ENCODE measurements at regions not wholly inside any gene's neighbourhood (a gene's known extent, or its start where the extent isn't known, plus 50 kb on each side); places are given as distances from the start of the nearest gene placed in this dataset.

DNA sequence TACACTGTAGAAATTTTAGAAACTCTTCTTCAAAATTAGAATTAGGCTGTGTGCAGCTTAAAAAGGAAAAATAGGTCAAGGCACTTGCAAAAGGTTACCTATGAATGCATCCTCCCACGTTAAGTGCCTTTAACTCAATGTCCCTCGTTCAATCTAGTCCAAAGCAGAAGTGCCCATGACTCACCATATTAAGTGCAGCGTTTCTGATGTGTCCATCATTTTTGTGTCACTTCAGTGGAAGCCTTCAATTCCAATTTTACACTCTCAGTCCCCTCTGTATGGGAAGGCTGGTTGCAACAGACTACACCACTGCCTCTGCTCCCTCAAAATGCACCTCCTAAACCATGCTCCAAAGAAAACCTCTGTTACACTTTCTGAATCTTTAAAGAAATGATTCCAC lies 53.4 kb downstream of the FOXB1 start:
- no peak for DNase-seq (ENCODE audit: low read depth, low spot score)

DNA sequence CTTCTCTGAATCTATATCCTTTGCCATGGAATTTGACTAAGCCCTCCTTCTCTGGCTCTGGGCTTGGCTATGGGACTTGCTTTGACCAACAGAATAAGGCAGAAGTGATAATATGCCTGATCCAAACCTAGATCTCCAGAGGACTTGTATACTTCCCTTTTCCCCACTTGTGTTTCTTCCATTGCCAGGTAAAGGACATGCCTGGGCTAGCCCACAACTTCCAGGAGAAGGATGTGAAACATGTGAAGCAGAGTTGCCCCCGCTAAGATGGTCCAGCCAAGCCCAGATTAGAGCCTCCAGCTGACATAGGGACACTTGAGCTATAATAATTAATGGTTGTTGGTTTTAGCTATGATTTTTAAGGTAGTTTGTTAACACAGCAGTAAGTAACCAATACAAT lies 55.1 kb downstream of the FOXB1 start:
- no peak for DNase-seq (ENCODE audit: low read depth, low spot score)

DNA sequence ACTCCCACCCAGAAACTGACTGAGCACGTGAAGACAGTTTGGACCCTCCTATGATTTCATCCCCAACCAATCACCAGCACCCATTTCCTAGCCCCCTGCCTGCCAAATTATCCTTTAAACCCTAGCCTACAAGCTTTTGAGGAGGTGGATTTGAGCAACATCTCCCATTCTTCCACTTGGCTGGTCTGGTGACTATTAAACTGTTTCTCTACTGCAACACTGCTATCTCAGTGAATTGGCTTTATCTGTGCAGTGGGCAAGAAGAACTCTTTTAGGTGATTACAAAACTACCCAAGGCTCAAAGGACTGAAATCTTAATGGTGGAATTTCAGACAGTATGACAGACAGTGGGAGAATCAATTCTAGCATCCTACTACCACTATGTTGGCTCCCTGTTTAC lies 57.6 kb downstream of the FOXB1 start:
- no peak for DNase-seq (ENCODE audit: low read depth, low spot score)

DNA sequence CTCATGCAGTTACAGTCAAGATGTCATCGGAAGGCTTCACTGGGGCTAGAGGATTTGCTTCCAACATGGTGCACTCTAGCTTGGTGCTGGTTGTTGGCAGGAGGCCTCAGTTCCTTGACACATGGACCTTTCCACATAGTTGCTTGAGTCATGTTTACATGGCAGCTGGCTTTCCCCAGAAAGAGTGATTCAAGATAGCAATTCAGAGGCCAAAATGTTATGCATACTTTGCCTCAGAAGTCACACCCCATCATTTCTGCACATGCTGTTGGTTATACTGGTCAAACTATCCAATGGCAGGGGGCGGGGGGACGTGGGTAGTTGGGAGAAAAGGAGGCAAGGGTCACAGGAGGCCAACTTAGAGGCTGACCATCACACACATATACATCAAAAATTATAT lies 58.7 kb downstream of the FOXB1 start:
- DNase-seq (ENCODE audit: low read depth, low spot score) = no peak

DNA sequence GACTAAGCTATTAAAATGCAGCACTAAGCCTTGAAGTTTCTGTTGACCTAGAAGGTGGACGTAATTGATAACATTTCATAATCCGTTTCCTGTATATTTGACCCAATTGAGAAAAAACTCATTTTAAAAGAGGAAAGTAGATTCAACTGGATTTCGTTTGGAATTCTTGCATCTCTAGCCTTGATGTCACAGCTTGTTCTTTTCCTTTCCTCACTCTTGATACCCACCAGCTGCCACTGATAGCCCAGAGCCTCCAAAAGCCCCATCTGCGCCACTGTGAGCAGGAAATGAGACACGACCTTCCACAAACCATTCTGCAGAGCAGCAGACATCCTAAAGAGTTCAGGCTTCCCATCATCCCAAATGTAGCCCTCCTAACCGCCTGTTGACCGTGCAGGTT lies 61.8 kb downstream of the FOXB1 start:
- no peak for DNase-seq (ENCODE audit: low read depth, low spot score)

DNA sequence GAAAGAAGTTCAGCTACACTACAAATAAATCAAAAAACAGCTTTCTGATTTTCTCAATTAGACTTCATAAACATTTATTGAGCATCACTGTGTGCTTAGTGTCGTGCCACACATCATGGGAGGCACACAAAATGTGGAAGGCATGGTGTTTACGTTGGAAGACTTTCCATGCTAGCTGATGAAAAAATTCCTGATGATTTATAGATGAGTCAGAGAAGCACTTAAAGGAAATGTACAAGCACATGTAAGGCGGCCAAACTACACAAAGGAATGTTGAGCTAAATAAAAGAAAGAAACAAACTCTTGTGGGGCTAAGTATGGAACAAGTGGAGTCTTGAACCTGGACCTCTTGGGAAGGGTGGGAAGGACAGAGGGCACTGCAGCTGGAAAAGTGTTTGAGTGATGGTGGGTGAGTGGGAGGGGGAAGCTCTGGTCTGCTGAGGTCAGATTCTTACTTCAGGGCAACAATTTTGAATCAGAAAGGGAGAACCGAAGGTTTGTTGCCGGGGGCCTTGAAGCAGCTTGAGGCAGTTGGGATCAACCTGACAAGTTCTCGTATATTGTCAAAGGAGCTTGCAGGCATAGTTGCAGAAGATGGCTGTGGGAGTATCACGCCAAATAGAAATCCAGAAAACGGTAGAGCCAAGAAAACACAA lies 66.9 kb downstream of the FOXB1 start:
- no peak for DNase-seq (ENCODE audit: low read depth, low spot score)

DNA sequence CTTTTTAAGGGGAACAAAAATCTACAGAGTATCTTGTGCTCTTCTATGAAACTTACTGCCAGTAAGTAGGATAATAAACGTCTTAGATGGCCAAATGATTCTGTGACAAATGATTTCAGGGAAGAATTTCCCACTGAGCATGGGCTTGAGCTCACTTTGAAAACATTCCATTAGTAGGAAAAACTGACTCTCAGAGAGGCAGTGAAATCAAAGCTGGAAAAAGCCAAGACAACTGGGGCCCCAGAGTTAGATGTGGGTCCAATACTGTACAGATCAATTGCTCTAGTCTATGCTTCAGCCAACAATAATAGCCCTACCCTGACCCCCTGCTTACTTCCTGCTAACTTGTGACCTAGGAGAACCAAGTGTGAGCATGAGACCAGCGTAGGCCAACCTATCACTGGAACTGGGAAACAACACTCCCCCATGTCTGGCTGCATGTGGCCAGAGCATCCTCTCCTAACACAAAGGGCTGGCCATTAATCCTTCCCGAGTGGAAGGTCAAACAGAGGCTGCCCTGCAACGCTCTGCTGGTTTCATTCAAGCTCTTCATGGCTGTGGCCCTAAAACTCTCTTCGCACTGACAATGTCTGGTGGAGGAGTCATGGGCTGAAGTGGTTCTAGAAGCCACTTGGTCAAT lies 68.8 kb downstream of the FOXB1 start:
- no peak for DNase-seq (ENCODE audit: low read depth, low spot score)

DNA sequence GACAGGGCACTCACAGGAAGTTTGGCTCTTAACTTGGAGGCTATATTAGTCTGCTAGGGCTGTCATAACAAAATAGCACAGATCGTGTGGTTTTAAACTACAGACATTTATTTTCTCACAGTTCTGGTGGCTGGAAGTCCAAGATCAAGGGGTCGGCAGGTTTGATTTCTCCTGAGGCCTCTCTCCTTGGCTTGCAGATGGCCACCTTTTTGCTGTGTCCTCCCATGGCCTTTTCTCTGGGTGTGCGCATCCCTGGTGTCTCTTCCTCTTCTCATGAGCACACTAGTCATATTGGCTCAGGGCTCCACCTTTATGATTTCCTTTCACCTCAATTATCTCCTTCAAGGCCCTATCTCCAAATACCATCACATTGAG lies 69.3 kb downstream of the FOXB1 start:
- no peak for DNase-seq (ENCODE audit: low read depth, low spot score)

DNA sequence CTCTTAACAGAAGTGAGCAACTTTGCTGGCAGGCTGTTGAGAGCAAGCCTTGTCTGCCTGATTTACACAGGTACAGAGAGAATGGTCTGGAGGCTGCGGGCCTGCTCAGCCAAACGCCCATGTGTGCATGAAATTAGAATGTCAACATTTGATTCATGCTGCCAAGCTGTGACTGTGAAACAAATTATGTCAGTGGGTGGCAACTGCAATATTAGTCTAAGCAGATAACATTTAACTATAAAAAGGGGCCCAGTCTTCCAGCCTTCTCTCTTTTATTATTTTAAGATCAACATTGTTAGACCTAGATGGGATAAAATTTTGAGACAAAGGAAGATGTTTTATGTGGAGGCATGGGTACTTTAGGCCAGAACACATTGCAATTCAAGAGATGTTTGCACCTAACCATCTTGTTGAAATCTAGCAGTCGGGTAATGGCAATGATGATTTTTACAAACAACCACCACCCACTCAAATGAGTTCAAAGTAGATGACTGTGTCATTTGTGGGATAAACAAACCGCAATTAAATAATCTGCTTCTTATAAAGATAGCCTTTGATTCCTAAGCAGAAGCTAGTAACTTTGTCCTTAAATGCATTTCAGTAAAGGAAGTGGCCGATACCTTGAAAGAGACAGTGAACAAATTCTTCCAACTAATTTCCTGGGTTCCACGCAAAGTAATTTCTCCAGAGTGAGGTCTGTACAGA lies 70.2 kb downstream of the FOXB1 start:
- DNase-seq (ENCODE audit: low read depth, low spot score) = no peak

DNA sequence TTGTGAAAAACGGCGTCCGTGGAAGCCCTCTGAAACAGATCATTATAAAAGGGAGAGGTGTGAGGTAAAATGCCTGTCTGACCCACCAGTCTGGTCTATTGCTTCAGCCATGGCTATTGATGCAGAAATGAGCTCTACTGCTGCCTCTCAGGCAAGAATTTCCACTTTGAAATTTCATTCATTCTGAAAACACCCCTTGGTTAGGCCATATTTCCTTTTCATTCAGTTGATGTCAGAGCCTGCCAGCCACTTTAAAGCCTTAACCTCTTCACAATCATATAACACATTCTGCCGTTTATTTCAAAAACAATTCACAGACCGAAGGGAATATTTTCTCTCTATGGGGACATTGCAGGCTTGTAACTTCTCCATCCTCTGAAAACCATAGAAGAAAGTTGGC lies 71.9 kb downstream of the FOXB1 start:
- no peak for DNase-seq (ENCODE audit: low read depth, low spot score)

DNA sequence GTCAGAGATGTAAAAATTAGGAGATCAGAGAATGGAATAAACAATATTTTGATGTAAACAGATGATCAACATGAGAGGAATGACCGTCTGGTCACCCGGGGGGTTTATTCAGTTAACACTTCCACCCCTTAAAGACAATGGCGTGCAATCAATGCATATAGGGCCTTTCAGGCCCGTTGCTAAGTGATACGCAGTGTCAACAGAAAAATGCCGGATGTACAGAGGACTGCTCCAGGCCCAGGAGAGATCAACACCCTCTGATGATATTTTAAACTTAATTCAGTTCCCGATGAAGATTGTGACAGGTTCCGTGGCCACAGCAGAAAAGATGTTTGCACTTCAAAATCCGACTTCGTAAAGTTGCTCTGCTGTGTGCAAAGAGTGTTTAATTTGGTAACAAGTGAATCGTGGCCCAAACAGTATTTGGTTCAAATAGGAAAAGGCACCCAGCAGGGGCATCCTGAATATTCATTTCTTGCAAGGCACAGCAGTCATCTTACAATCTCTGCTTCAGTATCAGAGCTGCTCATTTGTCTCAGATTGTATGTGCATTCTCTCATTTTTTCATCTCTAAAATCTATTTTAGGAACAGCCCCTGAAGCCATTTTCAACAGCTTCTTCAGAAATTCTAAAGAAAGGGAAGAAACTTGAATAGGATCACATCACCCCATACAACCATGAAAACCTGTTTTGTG lies 72.6 kb downstream of the FOXB1 start:
- no peak for DNase-seq (ENCODE audit: low read depth, low spot score)

DNA sequence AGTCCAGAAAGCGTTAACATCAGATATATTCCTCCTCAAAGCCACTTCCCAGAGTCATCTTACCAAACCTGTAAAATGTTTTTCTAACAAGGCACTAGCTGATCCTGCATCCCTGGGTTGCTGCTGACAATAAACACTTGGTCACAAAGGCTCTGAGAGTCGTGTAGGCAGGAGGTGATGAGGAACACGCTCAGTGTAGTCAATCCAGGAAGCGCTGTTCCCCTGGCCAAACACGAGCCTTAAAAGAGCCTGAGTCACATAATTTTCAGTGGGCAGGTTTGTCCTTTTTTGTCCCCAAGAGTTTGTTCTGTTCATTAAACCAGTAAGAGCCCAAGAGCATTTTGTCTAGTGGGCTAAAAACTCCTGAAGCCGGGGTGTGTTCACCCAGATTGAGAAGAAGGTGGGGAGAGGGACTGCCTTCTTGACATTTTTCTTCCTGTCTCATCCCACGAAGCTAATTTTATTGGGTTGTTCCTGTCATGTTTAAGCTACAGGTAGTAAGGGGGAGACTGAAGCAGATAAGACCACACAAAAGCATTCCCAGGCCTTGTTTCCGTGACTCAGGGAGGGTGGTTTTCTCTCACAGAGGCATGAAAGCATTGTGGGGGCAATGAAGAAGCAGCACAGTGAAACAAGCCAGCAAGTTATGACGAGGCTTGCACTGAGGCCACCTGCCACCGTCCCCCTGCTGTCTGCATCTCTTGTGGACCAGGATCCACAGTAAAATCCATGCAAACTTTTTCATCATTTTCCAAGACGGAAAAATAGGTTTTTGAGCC lies 73.7 kb downstream of the FOXB1 start:
- no peak for DNase-seq (ENCODE audit: low read depth, low spot score)

DNA sequence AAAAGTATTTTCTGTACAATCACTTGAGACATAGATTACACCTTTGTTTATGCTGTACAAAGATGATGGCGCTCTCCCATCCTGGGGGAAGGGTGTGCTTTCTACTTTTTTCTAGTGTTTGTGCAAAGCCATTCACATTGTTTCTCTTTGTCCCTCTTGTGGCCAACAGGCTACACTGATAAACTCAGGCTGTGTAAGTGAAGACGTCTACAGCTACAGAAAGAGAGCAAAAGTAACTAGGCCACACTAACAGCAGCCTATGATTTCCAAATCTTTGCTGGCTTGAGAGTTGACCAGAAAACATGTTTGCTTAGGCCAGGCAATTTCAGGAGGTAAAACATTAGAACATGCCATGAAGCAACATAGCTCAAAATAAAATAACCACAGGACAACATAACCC lies 75.1 kb downstream of the FOXB1 start:
- DNase-seq (ENCODE audit: low read depth, low spot score) = no peak

DNA sequence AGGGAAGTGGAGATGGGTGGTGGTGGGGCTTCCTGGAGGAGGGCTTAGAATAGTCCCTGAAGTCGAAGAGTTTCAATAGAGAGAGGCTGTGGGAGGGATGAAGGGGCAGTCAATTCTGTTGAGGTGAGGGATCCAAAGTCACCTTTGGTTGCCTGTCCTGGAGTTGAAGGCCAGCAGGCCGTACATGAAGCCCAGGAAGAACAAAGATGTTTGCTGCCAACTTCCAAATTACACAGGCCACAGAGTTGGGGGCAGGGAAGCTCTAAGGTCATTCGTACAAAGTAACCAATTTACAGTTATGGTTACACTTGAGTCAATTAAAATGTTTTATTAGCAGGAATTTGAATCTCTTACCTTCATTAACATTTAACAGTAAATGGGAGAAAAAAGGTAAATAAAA lies 77.9 kb downstream of the FOXB1 start:
- DNase-seq (ENCODE audit: low read depth, low spot score) = no peak

DNA sequence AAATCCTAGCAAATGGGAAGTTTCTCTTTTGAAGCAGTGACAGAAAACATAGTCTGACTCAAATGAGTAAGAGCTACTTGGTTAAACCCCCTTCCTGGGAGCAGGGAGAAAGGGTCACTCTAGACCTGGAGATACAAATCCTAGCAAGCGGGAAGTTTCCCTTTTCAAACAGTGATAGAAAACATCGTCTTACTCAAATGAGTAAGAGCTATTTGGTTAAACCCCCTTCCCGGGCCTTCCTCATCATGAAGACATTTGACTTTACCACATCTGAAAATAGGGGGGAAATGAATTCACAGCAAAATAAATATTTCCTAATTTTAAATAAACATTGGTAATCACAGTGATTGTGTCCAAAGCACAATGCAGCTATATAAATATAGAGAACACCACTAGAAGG lies 79.2 kb downstream of the FOXB1 start:
- no peak for DNase-seq (ENCODE audit: low read depth, low spot score)

DNA sequence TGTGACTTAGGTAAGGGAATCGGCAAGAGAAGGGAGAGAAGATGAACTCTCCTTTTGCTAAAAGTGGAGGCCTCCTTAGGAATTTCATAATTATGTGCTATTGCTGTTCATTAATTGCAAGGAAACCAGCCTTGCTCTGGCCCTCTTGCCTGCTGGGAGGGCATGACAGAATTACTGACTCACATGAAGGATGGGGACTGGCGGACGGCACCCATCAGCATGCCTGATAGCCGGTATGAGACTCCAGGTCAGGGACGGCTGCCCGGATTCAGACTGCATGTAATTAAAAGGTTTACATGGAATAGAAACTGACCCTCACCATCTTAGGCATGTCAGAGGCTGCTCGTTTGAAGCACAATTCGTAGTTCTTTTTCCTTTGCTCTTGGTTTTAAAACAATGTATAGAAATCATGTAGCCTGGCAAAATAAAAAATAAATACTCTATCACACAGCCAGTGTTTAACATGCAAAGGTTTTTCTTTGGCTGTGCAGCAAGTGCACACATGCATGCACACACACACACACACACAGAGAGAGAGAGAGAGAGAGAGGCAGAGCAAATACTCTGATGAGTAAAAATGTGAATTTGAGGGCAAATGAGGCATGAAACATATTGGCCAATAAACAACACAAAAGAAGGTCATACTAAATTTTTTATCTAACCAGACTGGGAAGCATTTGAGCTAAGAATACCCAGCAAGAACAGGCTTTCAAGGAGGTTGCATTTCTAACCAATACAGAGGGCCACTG lies 82.7 kb downstream of the FOXB1 start:
- DNase-seq (ENCODE audit: low read depth, low spot score) = no peak

DNA sequence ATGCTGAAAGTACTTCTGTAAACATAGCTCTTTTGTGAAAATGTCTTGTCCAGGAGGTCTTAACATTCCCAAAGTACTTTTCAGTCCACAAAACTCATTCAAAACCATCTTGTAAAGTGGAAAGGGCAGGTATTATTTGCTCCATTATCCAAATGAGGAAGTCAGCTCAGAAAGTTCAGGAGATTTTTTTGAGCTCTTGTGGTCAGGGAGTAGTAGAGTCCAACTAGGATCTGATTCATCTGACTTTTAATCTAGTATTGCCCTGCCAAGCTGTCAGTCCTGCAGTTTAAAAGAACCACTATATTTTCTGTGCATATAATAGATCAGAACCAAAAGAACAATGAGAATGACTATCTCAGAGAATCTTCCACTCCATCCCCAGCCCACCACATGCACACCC lies 83.5 kb downstream of the FOXB1 start:
- no peak for DNase-seq (ENCODE audit: low read depth, low spot score)

DNA sequence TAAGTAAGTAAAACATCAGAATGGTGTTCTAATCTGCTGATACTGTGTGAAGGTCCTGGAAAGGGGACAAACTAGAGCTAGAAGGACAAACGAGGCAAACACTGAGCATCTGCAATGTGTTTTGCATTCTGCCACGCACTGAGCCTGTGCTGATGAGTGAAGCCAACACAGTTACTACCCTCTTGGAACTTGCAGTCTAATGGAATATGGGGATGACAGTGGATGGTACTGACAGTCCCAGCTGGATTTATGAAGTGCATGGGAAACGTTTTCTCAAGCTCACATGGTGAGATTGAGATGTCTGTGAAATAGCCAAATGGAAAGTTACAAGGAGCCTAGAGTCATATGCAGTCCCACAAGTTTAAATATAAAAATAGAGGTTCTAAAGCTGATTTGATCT lies 86.6 kb downstream of the FOXB1 start:
- no peak for DNase-seq (ENCODE audit: low read depth, low spot score)

DNA sequence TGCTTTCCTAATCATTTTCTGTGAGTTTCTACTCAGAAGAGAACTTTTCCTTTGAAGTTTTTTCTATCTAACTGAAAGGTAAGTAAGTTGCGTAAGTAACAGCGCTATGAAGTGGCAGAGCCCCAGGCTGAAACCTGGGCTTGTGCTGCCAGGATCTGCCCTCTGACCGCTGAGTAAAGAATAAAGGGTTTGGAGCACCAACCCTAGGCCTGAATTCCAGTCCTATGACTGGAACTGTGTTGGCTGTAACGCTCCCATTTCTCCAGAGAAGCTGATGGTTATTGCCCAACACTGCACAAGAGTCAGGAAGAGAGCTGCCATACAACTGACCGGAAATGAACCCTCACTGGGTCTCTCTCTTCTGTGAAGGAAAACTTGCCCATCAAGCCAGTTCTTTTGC lies 87.0 kb downstream of the FOXB1 start:
- no peak for DNase-seq (ENCODE audit: low read depth, low spot score)

DNA sequence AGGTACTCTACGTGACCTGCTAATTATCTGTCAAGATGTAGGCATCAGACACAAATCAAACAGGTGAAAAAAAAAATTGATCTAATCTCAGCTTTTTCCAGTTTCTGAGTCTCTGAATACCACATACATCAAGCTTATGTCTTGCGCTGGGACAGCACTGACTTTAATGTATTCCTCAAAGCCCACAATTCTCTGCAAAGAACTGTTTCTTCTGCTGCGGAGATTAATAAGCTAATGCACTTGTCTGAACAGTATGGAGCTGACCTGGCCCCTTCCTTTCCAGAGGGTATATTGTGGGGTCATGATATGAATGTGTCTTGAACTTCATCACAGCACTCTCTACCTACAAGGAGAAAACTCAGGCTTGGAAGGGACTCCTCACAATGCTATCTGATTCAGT lies 87.8 kb downstream of the FOXB1 start:
- no peak for DNase-seq (ENCODE audit: low read depth, low spot score)

All from activated CD4-positive, CD25-positive, alpha-beta regulatory T cell treated with anti-CD3 and anti-CD28 coated beads, Interleukin-2, amount 50 U/mL, for 16 hours (primary cell).